Kidney (tissue), 13 donors: ENCODE measurements at regions not wholly inside any gene's neighbourhood (a gene's known extent, or its start where the extent isn't known, plus 50 kb on each side); places are given as distances from the start of the nearest gene placed in this dataset.
A peak's percentile ranks its signal among the peaks of the same experiment; 100 is the strongest.

Source experiments
- DNase-seq, 5 donors: peaks; one replicate each; pipeline ENCODE4 v3.0.0-alpha.2; 2013 to 2020
- FAIRE-seq: peaks from 2 replicates; lab custom pipeline; 2012; peaks lifted over from hg19 to GRCh38; lab: Jason Lieb, UNC
- H3K27ac ChIP-seq, 2 donors: one replicate each; pipeline ENCODE4 v1.7.0; 2013; ENCODE audit warnings: low read depth in 2 of 2, low read length in 2 of 2, inconsistent platforms in 1 of 2
- H3K27me3 ChIP-seq: one replicate; pipeline ENCODE4 v1.7.1; 2013; ENCODE audit warnings: low read length, inconsistent platforms; ENCODE audit not compliant: control insufficient read depth, insufficient read depth
- H3K36me3 ChIP-seq, 3 donors: one replicate each; pipeline versions ENCODE4 v1.7.0 to v1.7.1; 2013; ENCODE audit warnings: low read length in 3 of 3, control low read depth in 1 of 3, inconsistent platforms in 1 of 3; ENCODE audit not compliant: insufficient read depth in 3 of 3, control insufficient read depth in 2 of 3
- H3K4me1 ChIP-seq, 3 donors: one replicate each; pipeline versions ENCODE4 v1.7.0 to v1.7.1; 2013; ENCODE audit warnings: low read length in 3 of 3, inconsistent platforms in 1 of 3, low read depth in 1 of 3; ENCODE audit not compliant: control insufficient read depth in 2 of 3, insufficient read depth in 2 of 3
- H3K4me3 ChIP-seq, 3 donors: one replicate each; pipeline versions ENCODE4 v1.7.0 to v1.8.1; 2013; ENCODE audit warnings: low read length in 3 of 3, control low read depth in 1 of 3, inconsistent platforms in 1 of 3
- H3K9ac ChIP-seq, 3 donors: one replicate each; pipeline versions ENCODE4 v1.7.0 to v1.7.1; 2013; ENCODE audit warnings: low read length in 3 of 3, control low read depth in 1 of 3, inconsistent platforms in 1 of 3
- H3K9me3 ChIP-seq, 3 donors: one replicate each; pipeline versions ENCODE4 v1.7.0 to v1.7.1; 2013; ENCODE audit warnings: low read length in 3 of 3, control low read depth in 1 of 3, inconsistent platforms in 1 of 3; ENCODE audit not compliant: control insufficient read depth in 2 of 3, insufficient read depth in 1 of 3
- CTCF ChIP-seq: IDR thresholded peaks from 3 replicates; pipeline ENCODE4 v1.5.1; 2012; ENCODE audit warnings: mild to moderate bottlenecking, moderate library complexity, borderline replicate concordance; ENCODE audit not compliant: insufficient read depth; ENCODE audit errors: extremely low read depth
- intact Hi-C: fragments of 100-400 bp; cut with DNase I; formaldehyde crosslinking; loops from one replicate; pipeline ENCODE4 v1.11.1; 2022
- donor health status: control.
- donor health status: control.
- donor health status: control.
- donor health status: control.
- donor health status: control.
- donor health status: DM: yes; HTN: yes; CAD: no.
- donor health status: Normal renal cell carcinoma (clear cell type).

GRCh38 chr12:77372494-77372893 is 307.1 kb upstream of the E2F7 start:
- intact Hi-C loops: no loop called here

GRCh38 chr12:77372026-77372425 is 306.7 kb upstream of the E2F7 start:
- DNase-seq: peak in 2 of 5 donors; percentile 11 to 14
- Histone ChIP-seq H3K4me3 (no peak overlapping the region), H3K9ac (no peak overlapping the region), H3K36me3 (no peaks in the 10 kb centered on the region), H3K27ac (no peak overlapping the region), H3K4me1 (no peaks in the 10 kb centered on the region), H3K27me3 (no peaks in the 10 kb centered on the region), H3K9me3 (no peaks in the 10 kb centered on the region)
- intact Hi-C loops: no loop called here
- no peak for TF ChIP-seq CTCF
- no peak for FAIRE-seq

More at GRCh38 chr12:77372494-77372893, 307.1 kb upstream of the E2F7 start:
- TF ChIP-seq CTCF: no peak
- Histone ChIP-seq H3K36me3 (no peaks in the 10 kb centered on the region), H3K4me3 (no peak overlapping the region), H3K27ac (no peak overlapping the region), H3K9ac (no peak overlapping the region), H3K9me3 (no peaks in the 10 kb centered on the region), H3K4me1 (no peaks in the 10 kb centered on the region), H3K27me3 (no peaks in the 10 kb centered on the region)
- no peak for FAIRE-seq
- DNase-seq: no peak

- no peak overlapping the region for H3K27ac ChIP-seq
- no peaks in the 10 kb centered on the region for H3K9me3 ChIP-seq
- no peaks in the 10 kb centered on the region for H3K27me3 ChIP-seq
- H3K4me1 ChIP-seq: no peaks in the 10 kb centered on the region
- TF ChIP-seq CTCF: no peak
- DNase-seq (no peak), FAIRE-seq (no peak)
- H3K9ac ChIP-seq: no peak overlapping the region
- intact Hi-C loops: no loop called here
- H3K4me3 ChIP-seq: no peak overlapping the region
- no peaks in the 10 kb centered on the region for H3K36me3 ChIP-seq
Measured at GRCh38 chr12:77368379-77368778, 303.0 kb upstream of the E2F7 start.

GRCh38 chr12:77366616-77367015 is 301.2 kb upstream of the E2F7 start:
- Histone ChIP-seq H3K27ac (no peak overlapping the region), H3K27me3 (no peaks in the 10 kb centered on the region), H3K36me3 (no peaks in the 10 kb centered on the region), H3K9me3 (no peaks in the 10 kb centered on the region), H3K9ac (no peak overlapping the region), H3K4me1 (no peaks in the 10 kb centered on the region), H3K4me3 (no peak overlapping the region)
- no peak for DNase-seq
- intact Hi-C loops: no loop called here
- no peak for TF ChIP-seq CTCF
- no peak for FAIRE-seq
